GM18502 (cell line): ENCODE measurements at regions not wholly inside any gene's neighbourhood (a gene's known extent, or its start where the extent isn't known, plus 50 kb on each side); places are given as distances from the start of the nearest gene placed in this dataset.

ENCODE experiments used
- ATAC-seq: cut with Tn5 transposase; IDR thresholded peaks from one replicate; pipeline ENCODE4 v1.9.1; 2021; ENCODE audit warnings: mild to moderate bottlenecking; ENCODE audit not compliant: unreplicated experiment, poor library complexity

GRCh38 chr6:48212501-48212900 lies 101.5 kb upstream of the PTCHD4 start:
- no peak for ATAC-seq

DNA sequence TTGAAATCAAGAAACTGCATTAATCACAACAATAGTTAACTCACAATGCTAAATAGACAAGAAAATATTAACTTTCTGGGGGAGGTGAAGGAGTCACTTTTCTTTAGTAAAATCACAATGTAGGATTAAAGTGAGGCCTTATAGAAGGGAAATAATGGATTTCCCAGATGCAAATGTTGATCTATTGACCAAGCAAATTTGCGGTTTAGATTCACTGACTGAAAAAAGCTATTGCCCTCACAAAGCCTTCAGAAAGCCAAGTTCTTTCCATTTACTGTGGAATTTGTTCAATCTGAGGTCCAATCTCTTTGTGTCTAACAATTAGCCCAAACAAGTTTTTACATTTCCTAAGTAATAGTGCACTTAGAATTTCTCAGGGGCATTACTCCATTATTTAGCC lies 95.1 kb upstream of the PTCHD4 start:
- no peak for ATAC-seq

GRCh38 chr6:48200869-48201390 lies 89.9 kb upstream of the PTCHD4 start:
- no peak for ATAC-seq

DNA sequence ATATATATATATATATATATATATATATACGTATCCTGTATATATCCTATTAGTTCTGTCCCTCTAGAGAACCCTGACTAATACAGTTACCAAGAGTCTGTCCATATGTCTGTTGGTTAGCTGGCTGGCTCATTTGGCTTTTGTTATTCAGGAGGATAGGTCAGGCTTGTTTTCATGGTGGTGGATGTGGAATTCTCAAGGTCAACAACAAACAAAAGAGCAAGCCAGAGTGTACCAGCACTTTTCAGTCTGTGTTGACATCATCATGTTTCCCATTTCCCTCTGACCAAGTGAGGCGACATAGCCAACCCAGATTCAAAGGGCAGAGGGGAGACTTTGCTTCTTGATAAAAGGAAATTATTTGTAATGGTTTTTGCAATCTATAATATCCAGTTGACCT lies 88.5 kb upstream of the PTCHD4 start:
- ATAC-seq = no peak

- ATAC-seq = no peak
Measured at GRCh38 chr6:48197941-48198340, 86.9 kb upstream of the PTCHD4 start.

- ATAC-seq = no peak
Measured at GRCh38 chr6:48194596-48195295, 83.7 kb upstream of the PTCHD4 start.

DNA sequence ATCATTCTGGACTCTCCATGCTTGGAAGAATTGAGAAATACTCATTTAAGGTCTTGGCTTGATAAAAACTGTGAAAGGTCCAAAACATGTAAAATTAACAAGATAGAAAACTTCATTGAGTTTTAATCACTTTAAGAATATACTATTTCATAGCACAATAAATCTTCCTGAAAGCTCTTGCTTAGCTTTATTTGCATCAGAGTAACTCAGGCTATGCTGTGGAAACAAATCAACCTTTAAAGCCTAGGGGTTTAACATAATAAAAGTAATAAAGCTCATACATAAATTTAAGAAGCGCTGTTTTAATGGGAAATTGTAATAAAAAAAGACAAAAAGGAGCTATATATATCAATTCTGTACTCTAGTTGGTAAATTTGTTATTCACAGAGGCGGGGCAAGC lies 77.2 kb upstream of the PTCHD4 start:
- ATAC-seq = no peak

GRCh38 chr6:48186746-48187145 lies 75.7 kb upstream of the PTCHD4 start:
- no peak for ATAC-seq

DNA sequence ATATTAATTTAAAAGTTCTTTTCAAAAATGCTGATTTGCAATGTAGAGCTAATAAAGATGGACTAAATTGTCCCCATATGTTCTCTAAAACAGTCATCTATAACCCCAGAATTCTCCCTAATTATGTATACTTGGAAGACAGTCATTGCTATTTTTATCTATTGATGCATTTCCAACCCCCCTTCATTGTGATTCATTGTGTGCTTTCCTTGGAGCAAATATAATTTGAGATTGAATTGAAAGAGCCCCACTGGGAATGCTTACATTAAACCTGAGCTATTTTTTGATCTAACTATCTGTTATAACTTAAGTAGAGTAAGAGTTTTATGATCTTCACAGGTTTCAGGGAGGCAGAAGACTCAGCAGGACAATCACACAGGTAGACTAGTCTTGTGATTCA lies 73.7 kb upstream of the PTCHD4 start:
- ATAC-seq = no peak

DNA sequence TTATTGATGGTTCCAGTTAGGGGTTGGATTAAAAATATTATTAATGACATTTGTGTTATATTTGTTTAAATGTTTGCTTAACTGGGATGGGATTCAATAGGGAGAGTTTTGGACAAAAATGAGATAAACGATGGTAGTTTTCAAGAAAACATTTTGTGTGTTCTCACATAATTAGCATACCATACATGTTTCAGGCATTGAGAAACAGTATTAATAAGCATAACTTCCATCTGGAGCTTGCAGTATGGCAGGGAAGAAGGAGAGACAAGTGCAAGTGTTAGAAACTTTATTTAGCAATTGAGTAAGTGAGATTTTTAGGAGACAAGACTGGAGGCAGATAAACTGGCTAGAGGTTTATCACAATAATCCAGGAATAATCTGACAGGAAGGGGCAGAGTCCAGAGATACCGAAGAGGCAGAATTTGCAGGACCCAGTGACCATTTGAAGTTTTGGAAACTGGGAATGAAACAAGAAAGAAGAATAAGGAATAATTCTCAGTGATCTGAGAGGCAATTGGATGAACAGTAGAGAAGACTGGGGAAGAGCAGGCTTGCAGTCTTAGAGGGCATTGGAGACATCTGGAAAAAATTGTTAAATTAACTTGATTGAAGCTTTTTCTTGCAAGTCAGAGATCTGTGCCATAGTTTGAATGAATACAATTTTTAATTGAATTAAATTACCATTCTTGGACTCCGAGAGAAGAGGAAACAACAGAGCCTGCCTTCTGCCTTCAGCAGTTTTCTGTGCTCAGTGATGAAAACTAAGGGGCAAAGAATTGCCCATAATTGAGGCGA lies 73.0 kb upstream of the PTCHD4 start:
- ATAC-seq = no peak

- ATAC-seq = no peak
Measured at GRCh38 chr6:48183178-48183577, 72.2 kb upstream of the PTCHD4 start.

- no peak for ATAC-seq
Measured at GRCh38 chr6:48178700-48179099, 67.7 kb upstream of the PTCHD4 start.

GRCh38 chr6:48177786-48178185 lies 66.8 kb upstream of the PTCHD4 start:
- ATAC-seq = no peak

DNA sequence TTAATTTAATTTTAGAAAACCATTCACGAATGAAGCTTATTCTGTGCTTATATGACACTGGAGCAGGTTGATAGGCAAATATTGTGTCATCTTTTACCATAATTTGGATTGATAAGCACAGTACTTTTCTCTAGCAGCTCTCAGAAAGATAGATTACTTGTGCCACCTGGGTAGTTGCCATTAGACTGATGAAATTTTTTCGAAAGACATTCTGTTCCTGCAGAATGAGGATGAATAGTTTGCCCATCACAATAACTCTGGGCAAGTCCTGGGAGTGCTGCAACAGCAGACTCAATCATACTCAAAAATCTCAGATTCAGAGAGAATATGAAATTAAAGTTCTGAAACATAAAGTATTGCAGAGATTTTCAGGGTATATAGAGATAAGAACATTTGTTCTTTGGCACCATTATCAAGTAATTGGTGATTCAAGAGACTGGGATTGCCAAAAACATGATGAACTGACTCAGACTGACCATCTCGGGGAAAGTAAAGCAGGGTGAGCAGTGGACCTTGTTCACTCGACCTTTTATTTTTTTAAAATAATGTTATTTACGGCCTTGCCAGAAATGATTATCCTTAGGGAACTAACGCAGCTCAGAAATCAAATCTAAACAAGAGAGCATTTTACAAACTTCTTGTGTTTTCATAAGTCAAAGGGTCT lies 65.8 kb upstream of the PTCHD4 start:
- no peak for ATAC-seq

DNA sequence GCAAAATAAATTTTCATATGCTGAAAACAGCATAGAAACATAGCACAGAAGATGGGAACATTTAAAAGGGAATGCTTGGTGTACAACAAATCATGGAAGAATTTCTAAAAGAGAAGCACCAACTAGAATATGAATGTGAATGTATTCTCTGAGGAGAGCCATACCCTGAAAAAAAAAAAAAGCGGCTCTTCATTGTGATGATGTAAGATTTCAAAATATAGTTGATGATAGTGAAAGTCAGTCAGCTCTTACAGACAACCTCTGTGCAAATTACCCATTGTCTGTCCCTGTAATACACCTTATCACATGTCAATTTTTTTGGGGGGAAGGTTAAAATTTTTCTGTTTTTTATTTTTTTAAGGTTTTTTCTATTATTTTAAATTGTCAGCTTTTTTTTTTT lies 58.6 kb upstream of the PTCHD4 start:
- ATAC-seq = no peak
